ENCODE measurements at regions not wholly inside any gene's neighbourhood (a gene's known extent, or its start where the extent isn't known, plus 50 kb on each side); places are given as distances from the start of the nearest gene placed in this dataset.

GRCh38 chr3:146895026-146895749 lies 290.0 kb upstream of the PLSCR5 start:
- no peak for DNase-seq

- no peak for DNase-seq
Measured at GRCh38 chr3:146894406-146894805, 289.3 kb upstream of the PLSCR5 start.

GRCh38 chr3:146892041-146892440 lies 286.9 kb upstream of the PLSCR5 start:
- DNase-seq, result no peak

GRCh38 chr3:146889626-146890025 lies 284.5 kb upstream of the PLSCR5 start:
- no peak for DNase-seq

- DNase-seq, result no peak
Measured at GRCh38 chr3:146888176-146888575, 283.0 kb upstream of the PLSCR5 start.

GRCh38 chr3:146884721-146885120 lies 279.6 kb upstream of the PLSCR5 start:
- DNase-seq, result no peak

- DNase-seq, result no peak
Measured at GRCh38 chr3:146884296-146884695, 279.1 kb upstream of the PLSCR5 start.

GRCh38 chr3:146883288-146883687 lies 278.1 kb upstream of the PLSCR5 start:
- peak in 1 of 3 experiments; percentile 32 for DNase-seq

- DNase-seq, result no peak
Measured at GRCh38 chr3:146881966-146882760, 277.0 kb upstream of the PLSCR5 start.

GRCh38 chr3:146881356-146881755 lies 276.2 kb upstream of the PLSCR5 start:
- peak in 1 of 3 experiments; percentile 49 for DNase-seq

GRCh38 chr3:146873748-146874147 lies 268.6 kb upstream of the PLSCR5 start:
- DNase-seq, result no peak

GRCh38 chr3:146865175-146865755 lies 260.1 kb upstream of the PLSCR5 start:
- no peak for DNase-seq

- no peak for DNase-seq
Measured at GRCh38 chr3:146861262-146861661, 256.1 kb upstream of the PLSCR5 start.

- DNase-seq, result no peak
Measured at GRCh38 chr3:146854523-146854922, 249.4 kb upstream of the PLSCR5 start.

GRCh38 chr3:146851665-146852064 lies 246.5 kb upstream of the PLSCR5 start:
- no peak for DNase-seq

- no peak for DNase-seq
Measured at GRCh38 chr3:146845361-146845760, 240.2 kb upstream of the PLSCR5 start.

- DNase-seq, result no peak
Measured at GRCh38 chr3:146843476-146843875, 238.3 kb upstream of the PLSCR5 start.

GRCh38 chr3:146839727-146840375 lies 234.7 kb upstream of the PLSCR5 start:
- DNase-seq, result no peak

- DNase-seq, result no peak
Measured at GRCh38 chr3:146838221-146838620, 233.1 kb upstream of the PLSCR5 start.

- DNase-seq, result peak in 1 of 3 experiments; percentile 36
Measured at GRCh38 chr3:146834917-146835316, 229.8 kb upstream of the PLSCR5 start.

GRCh38 chr3:146832857-146833458 lies 227.8 kb upstream of the PLSCR5 start:
- DNase-seq, result no peak

GRCh38 chr3:146831659-146832058 lies 226.5 kb upstream of the PLSCR5 start:
- DNase-seq, result no peak

- DNase-seq, result no peak
Measured at GRCh38 chr3:146830231-146830630, 225.1 kb upstream of the PLSCR5 start.

Data from NCI-H1417 (cell line).